Suprapubic skin (tissue), 4 donors: ENCODE measurements at regions not wholly inside any gene's neighbourhood (a gene's known extent, or its start where the extent isn't known, plus 50 kb on each side); places are given as distances from the start of the nearest gene placed in this dataset.
"Not testable (repeated sequence)": the region's sequence is repeated elsewhere in the genome, so short reads cannot be mapped to it uniquely, and the experiment has no call there.

Experiments used
- DNase-seq, 2 donors: peaks; one replicate each; pipeline ENCODE4 v3.0.0-alpha.2; 2019; ENCODE audit warnings: low spot score in 2 of 2
- H3K27ac ChIP-seq: fragments of 200-600 bp; sonication (generic); one replicate; pipeline ENCODE4 v1.5.1; 2019
- H3K27me3 ChIP-seq: fragments of 200-600 bp; sonication (generic); one replicate; pipeline ENCODE4 v1.5.1; 2019
- H3K36me3 ChIP-seq: fragments of 200-600 bp; sonication (generic); one replicate; pipeline ENCODE4 v1.5.1; 2019
- H3K4me1 ChIP-seq: fragments of 200-600 bp; sonication (generic); one replicate; pipeline ENCODE4 v1.5.1; 2019
- H3K4me3 ChIP-seq: fragments of 200-600 bp; sonication (generic); one replicate; pipeline ENCODE4 v1.5.1; 2019; ENCODE audit warnings: mild to moderate bottlenecking
- H3K9me3 ChIP-seq: fragments of 200-600 bp; sonication (generic); one replicate; pipeline ENCODE4 v1.5.1; 2019
- EP300 ChIP-seq: sonication (generic); formaldehyde crosslinking; IDR thresholded peaks from one replicate; pipeline ENCODE4 v1.6.1; 2017; ENCODE audit warnings: antibody characterized with exemption
- POLR2A ChIP-seq, 2 donors: fragments of 450-650 bp; IDR thresholded peaks; one replicate each; pipeline ENCODE4 v1.6.1; 2017; ENCODE audit warnings: antibody characterized with exemption in 2 of 2, mild to moderate bottlenecking in 2 of 2, moderate library complexity in 2 of 2
- POLR2AphosphoS5 ChIP-seq, 3 donors: sonication (generic); formaldehyde crosslinking; IDR thresholded peaks; one replicate each; pipeline ENCODE4 v1.6.1; 2017; ENCODE audit warnings: antibody characterized with exemption in 3 of 3
- WGBS: methylation state at CpG from one replicate; pipeline ENCODE4 v1.1.5; 2018; 5-methylcytosine and 5-hydroxymethylcytosine counted together
- TF ChIP-seq, protein P1 (sequence below), 2 donors: fragments of 200-600 bp in 1 of 2; fragments of 450-650 bp in 1 of 2; sonication (generic) in 1 of 2; IDR thresholded peaks; one replicate each; pipeline ENCODE4 v1.5.1; 2016 to 2019; ENCODE audit warnings: antibody characterized with exemption in 2 of 2, mild to moderate bottlenecking in 1 of 2, moderate library complexity in 1 of 2

DNA sequence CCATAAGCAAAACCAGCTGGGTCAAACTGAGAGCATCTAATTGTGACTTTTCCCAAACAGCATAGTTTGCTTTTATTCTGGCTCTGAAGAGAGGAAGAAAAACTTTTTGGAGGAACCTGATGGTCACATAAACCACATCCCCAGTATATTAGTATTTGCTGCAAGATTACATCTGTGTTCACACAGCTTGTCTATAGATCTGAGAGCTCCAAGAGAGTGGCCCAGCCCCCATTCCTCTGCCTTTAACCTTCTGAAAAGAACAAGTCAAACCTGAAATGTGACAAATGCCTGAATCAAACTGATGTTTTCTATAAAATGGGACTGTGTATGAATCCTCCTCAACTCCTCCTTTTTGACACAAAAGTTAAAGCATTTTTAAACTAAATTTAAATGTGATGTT, 435.2 kb downstream of the ZNF479 start:
- peaks cover 10% of the 10 kb centered on the region for H3K9me3 ChIP-seq
- not testable (repeated sequence) for H3K4me1 ChIP-seq, DNase-seq, H3K27me3 ChIP-seq, H3K36me3 ChIP-seq, H3K4me3 ChIP-seq, H3K27ac ChIP-seq

DNA sequence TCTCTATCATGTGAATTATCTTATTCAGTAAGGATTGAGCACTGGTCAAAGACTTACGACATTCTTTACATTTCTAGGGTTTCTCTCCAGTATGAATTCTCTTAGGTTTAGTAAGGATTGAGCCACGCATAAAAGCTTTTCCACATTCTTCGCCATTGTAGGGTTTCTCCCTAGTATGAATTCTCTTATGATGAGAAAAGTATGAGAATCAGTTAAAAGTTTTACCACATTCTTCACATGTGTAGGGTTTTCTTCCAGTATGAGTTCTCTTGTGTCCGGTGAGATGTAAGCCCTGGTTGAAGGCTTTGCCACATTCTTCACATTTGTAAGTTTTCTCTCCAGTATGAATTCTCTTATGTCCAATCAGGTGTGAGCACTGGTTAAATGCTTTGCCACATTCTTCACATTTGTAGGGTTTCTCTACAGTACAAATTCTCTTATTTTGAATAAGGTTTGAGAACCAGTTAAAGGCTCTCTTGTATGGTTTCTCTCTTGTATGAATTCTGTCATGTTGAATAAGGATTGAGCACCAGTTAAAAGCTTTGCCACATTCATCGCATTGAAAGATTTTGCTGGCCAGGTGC, 445.9 kb downstream of the ZNF479 start:
- no peak overlapping the region for H3K27ac ChIP-seq
- no peaks in the 10 kb centered on the region for H3K36me3 ChIP-seq
- no peak overlapping the region for H3K4me3 ChIP-seq
- WGBS: 84% methylated on average over 5 of the region's 5 CpGs
- H3K4me1 ChIP-seq: no peaks in the 10 kb centered on the region
- TF ChIP-seq POLR2A (IDR thresholded peaks at IDR 0.05) (no peak), POLR2AphosphoS5 (IDR thresholded peaks at IDR 0.05) (no peak), EP300 (no peak)
- TF ChIP-seq, protein P1, sequence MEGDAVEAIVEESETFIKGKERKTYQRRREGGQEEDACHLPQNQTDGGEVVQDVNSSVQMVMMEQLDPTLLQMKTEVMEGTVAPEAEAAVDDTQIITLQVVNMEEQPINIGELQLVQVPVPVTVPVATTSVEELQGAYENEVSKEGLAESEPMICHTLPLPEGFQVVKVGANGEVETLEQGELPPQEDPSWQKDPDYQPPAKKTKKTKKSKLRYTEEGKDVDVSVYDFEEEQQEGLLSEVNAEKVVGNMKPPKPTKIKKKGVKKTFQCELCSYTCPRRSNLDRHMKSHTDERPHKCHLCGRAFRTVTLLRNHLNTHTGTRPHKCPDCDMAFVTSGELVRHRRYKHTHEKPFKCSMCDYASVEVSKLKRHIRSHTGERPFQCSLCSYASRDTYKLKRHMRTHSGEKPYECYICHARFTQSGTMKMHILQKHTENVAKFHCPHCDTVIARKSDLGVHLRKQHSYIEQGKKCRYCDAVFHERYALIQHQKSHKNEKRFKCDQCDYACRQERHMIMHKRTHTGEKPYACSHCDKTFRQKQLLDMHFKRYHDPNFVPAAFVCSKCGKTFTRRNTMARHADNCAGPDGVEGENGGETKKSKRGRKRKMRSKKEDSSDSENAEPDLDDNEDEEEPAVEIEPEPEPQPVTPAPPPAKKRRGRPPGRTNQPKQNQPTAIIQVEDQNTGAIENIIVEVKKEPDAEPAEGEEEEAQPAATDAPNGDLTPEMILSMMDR (IDR thresholded peaks at IDR 0.05): no peak
- H3K9me3 ChIP-seq: peaks cover 42% of the 10 kb centered on the region
- no peaks in the 10 kb centered on the region for H3K27me3 ChIP-seq
- DNase-seq: no peak

DNA sequence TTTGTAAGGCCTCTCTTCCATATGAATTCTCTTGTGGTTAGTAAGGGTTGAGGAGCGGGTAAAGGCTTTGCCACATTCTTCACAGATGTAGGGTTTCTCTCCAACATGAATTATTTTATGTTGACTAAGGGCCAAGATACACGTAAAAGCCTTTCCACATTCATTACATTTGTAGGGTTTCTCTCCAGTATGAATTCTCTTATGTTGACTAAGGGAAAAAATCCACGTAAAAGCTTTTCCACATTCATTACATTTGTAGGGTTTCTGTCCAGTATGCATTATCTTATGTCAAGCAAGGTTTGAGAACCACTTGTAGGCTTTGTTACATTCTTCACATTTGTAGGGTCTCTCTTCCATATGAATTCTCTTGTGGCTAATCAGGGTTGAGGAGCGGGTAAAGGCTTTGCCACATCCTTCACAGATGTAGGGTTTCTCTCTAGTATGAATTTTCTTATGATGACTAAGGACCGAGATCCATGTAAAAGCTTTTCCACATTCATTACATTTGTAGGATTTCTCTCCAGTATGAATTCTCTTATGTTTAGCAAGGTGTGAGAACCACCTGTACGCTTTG, 493.0 kb downstream of the ZNF479 start:
- H3K27ac ChIP-seq: no peak overlapping the region
- no peaks in the 10 kb centered on the region for H3K4me1 ChIP-seq
- DNase-seq: no peak
- H3K9me3 ChIP-seq: peaks cover 54% of the 10 kb centered on the region
- no peak overlapping the region for H3K4me3 ChIP-seq
- H3K36me3 ChIP-seq: no peaks in the 10 kb centered on the region
- H3K27me3 ChIP-seq: no peaks in the 10 kb centered on the region
- TF ChIP-seq, protein P1 (IDR thresholded peaks at IDR 0.05): no peak
- TF ChIP-seq POLR2A (IDR thresholded peaks at IDR 0.05) (no peak), POLR2AphosphoS5 (IDR thresholded peaks at IDR 0.05) (no peak), EP300 (no peak)
- 73% methylated on average over 6 of the region's 6 CpGs for WGBS

DNA sequence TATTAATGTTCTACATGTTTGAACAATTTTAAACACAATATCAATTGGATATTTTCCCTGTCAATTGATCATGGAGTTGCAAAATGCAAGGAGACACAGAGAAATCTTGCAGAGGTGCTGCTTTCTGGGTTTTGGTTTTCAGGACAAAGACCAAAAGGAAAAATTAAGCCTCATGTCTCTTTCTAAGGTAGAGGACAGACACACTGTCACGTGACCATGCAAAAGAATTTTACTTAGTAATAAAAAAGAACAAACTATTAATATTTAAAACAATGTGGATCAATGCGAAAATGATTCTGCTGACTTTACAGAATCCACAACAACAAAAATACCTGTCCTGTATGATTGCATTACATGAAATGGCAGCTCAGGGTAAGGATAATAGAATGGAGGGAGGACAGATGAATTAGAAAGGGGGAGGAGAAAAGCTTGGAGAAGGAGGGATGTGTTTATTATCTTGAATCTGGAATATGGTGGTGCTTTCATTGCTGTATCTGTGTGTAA, 493.7 kb upstream of the NUPR2 start:
- 63% methylated on average over 2 of the region's 2 CpGs for WGBS

DNA sequence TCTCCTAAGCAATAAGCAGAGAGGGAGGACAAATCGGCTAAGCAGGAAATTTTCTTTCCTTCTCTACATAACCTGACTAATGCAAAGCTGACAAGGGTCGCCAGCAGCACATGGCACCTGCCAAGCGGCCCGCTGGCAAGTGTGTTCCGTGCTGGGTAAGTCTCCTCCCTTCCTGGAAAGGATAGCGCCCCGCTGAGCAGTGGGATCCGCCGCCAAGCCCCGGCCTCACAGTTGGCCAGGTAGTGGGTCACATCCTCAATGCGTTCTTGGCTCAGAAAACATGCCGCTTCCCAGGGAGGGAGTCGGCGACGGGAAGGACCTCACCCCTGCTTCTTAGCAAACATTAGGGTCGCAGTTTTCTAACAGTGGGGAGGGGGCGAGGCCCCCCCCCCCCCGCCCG, 488.9 kb upstream of the NUPR2 start:
- TF ChIP-seq, protein P1 (IDR thresholded peaks at IDR 0.05): no peak
- TF ChIP-seq EP300 (no peak), POLR2A (IDR thresholded peaks at IDR 0.05) (no peak), POLR2AphosphoS5 (IDR thresholded peaks at IDR 0.05) (no peak)
- DNase-seq: no peak
- Histone ChIP-seq H3K4me1 (no peaks in the 10 kb centered on the region), H3K9me3 (peaks cover 18% of the 10 kb centered on the region), H3K27me3 (no peaks in the 10 kb centered on the region), H3K4me3 (no peak overlapping the region), H3K27ac (no peak overlapping the region), H3K36me3 (no peaks in the 10 kb centered on the region)
- 70% methylated on average over 14 of the region's 19 CpGs for WGBS

More for the DNA sequence above, 493.7 kb upstream of the NUPR2 start:
- TF ChIP-seq POLR2AphosphoS5 (IDR thresholded peaks at IDR 0.05) (no peak), EP300 (no peak), POLR2A (IDR thresholded peaks at IDR 0.05) (no peak)
- TF ChIP-seq, protein P1 (IDR thresholded peaks at IDR 0.05): no peak
- no peak overlapping the region for H3K4me3 ChIP-seq
- no peak for DNase-seq
- H3K4me1 ChIP-seq: no peaks in the 10 kb centered on the region
- H3K36me3 ChIP-seq: no peaks in the 10 kb centered on the region
- H3K9me3 ChIP-seq: peaks cover 19% of the 10 kb centered on the region
- H3K27ac ChIP-seq: no peak overlapping the region
- H3K27me3 ChIP-seq: no peaks in the 10 kb centered on the region
